NCI-H526 (cell line): ENCODE measurements at regions not wholly inside any gene's neighbourhood (a gene's known extent, or its start where the extent isn't known, plus 50 kb on each side); places are given as distances from the start of the nearest gene placed in this dataset.

Experiments used
- DNase-seq, 2 experiments: peaks; one replicate each; lab custom pipeline; 2025; lab: John Stamatoyannopoulos, UW

GRCh38 chr5:145506185-145506850 is 328.8 kb downstream of the PRELID2 start:
- DNase-seq: no peak

GRCh38 chr5:145502906-145503305 is 332.2 kb downstream of the PRELID2 start:
- no peak for DNase-seq

GRCh38 chr5:145500710-145501109 is 334.4 kb downstream of the PRELID2 start:
- no peak for DNase-seq

- no peak for DNase-seq
Measured at GRCh38 chr5:145499483-145499882, 335.7 kb downstream of the PRELID2 start.

- peak in 1 of 2 experiments; percentile 6 for DNase-seq
Measured at GRCh38 chr5:145497052-145497451, 338.1 kb downstream of the PRELID2 start.

GRCh38 chr5:145495741-145496140 is 339.4 kb downstream of the PRELID2 start:
- no peak for DNase-seq

- DNase-seq: no peak
Measured at GRCh38 chr5:145495196-145495595, 339.9 kb downstream of the PRELID2 start.

- DNase-seq: no peak
Measured at GRCh38 chr5:145493435-145493834, 341.7 kb downstream of the PRELID2 start.

GRCh38 chr5:145489516-145489915 is 345.6 kb downstream of the PRELID2 start:
- no peak for DNase-seq

- no peak for DNase-seq
Measured at GRCh38 chr5:145484158-145484557, 351.0 kb downstream of the PRELID2 start.

- DNase-seq: no peak
Measured at GRCh38 chr5:145483212-145483611, 351.9 kb downstream of the PRELID2 start.

- DNase-seq: no peak
Measured at GRCh38 chr5:145479857-145480256, 355.3 kb downstream of the PRELID2 start.

GRCh38 chr5:145479271-145479670 is 355.9 kb downstream of the PRELID2 start:
- no peak for DNase-seq

- no peak for DNase-seq
Measured at GRCh38 chr5:145478651-145479050, 356.5 kb downstream of the PRELID2 start.

GRCh38 chr5:145473042-145473642 is 362.0 kb downstream of the PRELID2 start:
- no peak for DNase-seq

GRCh38 chr5:145471831-145472612 is 363.1 kb downstream of the PRELID2 start:
- DNase-seq: no peak

- DNase-seq: no peak
Measured at GRCh38 chr5:145471026-145471425, 364.1 kb downstream of the PRELID2 start.

- no peak for DNase-seq
Measured at GRCh38 chr5:145470396-145470979, 364.7 kb downstream of the PRELID2 start.

GRCh38 chr5:145467446-145467845 is 367.7 kb downstream of the PRELID2 start:
- DNase-seq: no peak

- DNase-seq: no peak
Measured at GRCh38 chr5:145466533-145466932, 368.6 kb downstream of the PRELID2 start.

GRCh38 chr5:145465474-145466263 is 369.5 kb downstream of the PRELID2 start:
- no peak for DNase-seq

- DNase-seq: no peak
Measured at GRCh38 chr5:145464171-145464570, 371.0 kb downstream of the PRELID2 start.
